ENCODE measurements at regions not wholly inside any gene's neighbourhood (a gene's known extent, or its start where the extent isn't known, plus 50 kb on each side); places are given as distances from the start of the nearest gene placed in this dataset.
"Not testable (repeated sequence)": the region's sequence is repeated elsewhere in the genome, so short reads cannot be mapped to it uniquely, and the experiment has no call there.

DNA sequence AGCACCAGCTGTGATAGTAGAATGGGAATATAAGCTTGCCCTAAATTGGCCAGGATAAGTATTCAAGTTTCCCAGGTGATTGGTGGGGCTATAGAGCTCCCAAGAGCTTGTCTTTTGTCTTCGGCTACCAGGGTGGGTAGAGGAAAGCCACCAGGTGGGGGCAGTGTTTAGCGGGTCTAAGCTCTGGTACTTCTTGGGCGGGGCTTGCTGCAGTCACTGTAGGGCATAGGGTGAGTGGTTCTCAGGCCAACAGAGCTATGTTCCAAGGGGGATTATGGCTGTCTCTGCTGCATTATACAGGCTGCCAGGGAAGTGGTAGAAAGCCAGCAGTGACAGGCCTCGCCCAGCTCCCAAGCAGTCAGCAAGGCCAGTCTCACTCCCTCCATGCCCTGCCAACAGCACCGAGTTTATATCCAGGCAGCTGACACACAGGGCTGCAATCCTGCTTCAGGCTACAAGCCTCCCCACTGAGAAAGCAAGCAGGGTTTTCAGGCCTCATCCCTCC, 110.7 kb downstream of the ZNF467 start:
- H3K27me3 ChIP-seq (ENCODE audit: control insufficient read depth, insufficient read depth): no peaks in the 10 kb centered on the region
- H3K27ac ChIP-seq (ENCODE audit: low read length): no peak overlapping the region
- H3K4me1 ChIP-seq (ENCODE audit: control insufficient read depth, insufficient read depth, low read length): no peaks in the 10 kb centered on the region
- WGBS: 41% methylated on average over 5 of the region's 5 CpGs
- ATAC-seq (peak; percentile 80 to 84), DNase-seq (peak; percentile 53 to 83 (median 82))
- H3K9me3 ChIP-seq (ENCODE audit: control insufficient read depth, low read length): peaks cover 2% of the 10 kb centered on the region
- no peak overlapping the region for H3K4me3 ChIP-seq (ENCODE audit: low read length)
- intact Hi-C loops (cut with DNase I): loop anchor here in 1 of 4 donors (5.0 kb wide), 1 partner anchor 80 kb away; no protein-coding TSS in a partner anchor

- no peak overlapping the region for H3K4me3 ChIP-seq (ENCODE audit: low read length)
- no peaks in the 10 kb centered on the region for H3K27me3 ChIP-seq (ENCODE audit: control insufficient read depth, insufficient read depth)
- no peak overlapping the region for H3K27ac ChIP-seq (ENCODE audit: low read length)
- no peak for DNase-seq
- ATAC-seq: no peak
- no peaks in the 10 kb centered on the region for H3K4me1 ChIP-seq (ENCODE audit: control insufficient read depth, insufficient read depth, low read length)
- H3K9me3 ChIP-seq (ENCODE audit: control insufficient read depth, low read length): peaks cover 3% of the 10 kb centered on the region
- WGBS: 36% methylated on average over 1 of the region's 1 CpG
- intact Hi-C loops (cut with DNase I): no loop called here
Observed at GRCh38 chr7:149655784-149656183, 117.6 kb downstream of the ZNF467 start.

DNA sequence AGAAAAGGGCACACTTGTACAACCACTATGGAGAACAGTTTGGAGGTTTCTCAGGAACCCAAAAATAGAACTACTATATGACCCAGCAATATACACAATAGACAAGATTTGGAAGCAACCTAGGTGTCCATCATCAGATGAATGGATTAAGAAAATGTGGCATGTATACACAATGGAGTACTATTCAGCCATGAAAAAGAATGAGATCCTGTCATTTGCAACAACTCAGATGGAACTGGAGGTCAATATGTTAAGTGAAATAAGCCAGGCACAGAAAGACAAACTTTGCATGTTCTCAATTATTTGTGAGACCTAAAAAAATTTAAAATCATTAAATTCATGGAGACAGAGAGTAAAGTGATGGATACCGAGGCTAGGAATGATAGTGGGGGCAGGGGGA, 118.8 kb downstream of the ZNF467 start:
- H3K27me3 ChIP-seq (ENCODE audit: control insufficient read depth, insufficient read depth): no peaks in the 10 kb centered on the region
- H3K4me3 ChIP-seq (ENCODE audit: low read length): no peak overlapping the region
- intact Hi-C loops (cut with DNase I): no loop called here
- ATAC-seq: no peak
- H3K9me3 ChIP-seq (ENCODE audit: control insufficient read depth, low read length): peaks cover 3% of the 10 kb centered on the region
- H3K27ac ChIP-seq (ENCODE audit: low read length): no peak overlapping the region
- WGBS: 41% methylated on average over 1 of the region's 1 CpG
- no peaks in the 10 kb centered on the region for H3K4me1 ChIP-seq (ENCODE audit: control insufficient read depth, insufficient read depth, low read length)
- DNase-seq: no peak

DNA sequence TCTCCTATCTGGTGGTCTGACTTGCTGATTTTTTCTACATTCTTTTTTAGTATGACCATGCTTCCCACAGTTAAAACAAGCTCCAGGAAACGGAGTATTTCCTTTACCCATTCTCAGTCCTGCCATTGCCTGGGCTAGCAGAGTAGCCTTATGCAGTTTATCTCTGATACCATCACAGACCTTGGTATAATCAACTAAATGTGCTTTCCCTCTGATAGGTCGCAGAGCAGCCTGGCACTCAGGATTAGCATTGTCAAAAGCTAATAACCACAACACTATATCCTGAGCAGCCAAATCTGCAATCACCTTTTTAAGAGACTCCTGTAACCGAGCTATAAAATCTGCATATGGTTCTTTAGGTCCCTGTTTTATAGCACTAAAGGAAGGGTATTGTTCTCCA, 123.2 kb downstream of the ZNF467 start:
- H3K9me3 ChIP-seq (ENCODE audit: control insufficient read depth, low read length); H3K27me3 ChIP-seq (ENCODE audit: control insufficient read depth, insufficient read depth); DNase-seq; H3K4me3 ChIP-seq (ENCODE audit: low read length); ATAC-seq; intact Hi-C loops (cut with DNase I); H3K27ac ChIP-seq (ENCODE audit: low read length); H3K4me1 ChIP-seq (ENCODE audit: control insufficient read depth, insufficient read depth, low read length): not testable (repeated sequence)
- 51% methylated on average over 3 of the region's 3 CpGs for WGBS

DNA sequence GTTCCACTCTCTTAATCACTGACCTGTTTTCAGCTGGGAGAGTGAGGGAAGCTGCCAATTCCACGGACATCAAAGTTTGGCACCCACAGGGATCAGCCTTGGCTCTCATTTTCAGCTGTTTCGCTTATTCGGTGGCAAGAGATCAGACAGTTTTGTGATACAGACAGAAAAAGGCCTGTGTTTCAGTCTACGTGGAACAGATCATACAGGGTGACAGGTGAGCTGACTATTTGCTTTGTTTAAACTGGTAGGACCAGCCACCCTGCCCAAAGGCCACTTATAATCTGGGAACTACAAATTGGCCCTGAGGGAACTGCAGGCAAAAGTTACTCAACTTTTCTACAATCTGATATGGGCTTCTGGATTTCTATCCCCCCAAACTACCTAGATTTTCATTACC, 128.6 kb downstream of the ZNF467 start:
- Histone ChIP-seq H3K9me3 (ENCODE audit: control insufficient read depth, low read length) (no peaks in the 10 kb centered on the region), H3K4me1 (ENCODE audit: control insufficient read depth, insufficient read depth, low read length) (no peaks in the 10 kb centered on the region), H3K27me3 (ENCODE audit: control insufficient read depth, insufficient read depth) (no peaks in the 10 kb centered on the region), H3K4me3 (ENCODE audit: low read length) (no peak overlapping the region), H3K27ac (ENCODE audit: low read length) (no peak overlapping the region)
- no peak for ATAC-seq
- WGBS: 61% methylated on average over 4 of the region's 4 CpGs
- intact Hi-C loops (cut with DNase I): no loop called here
- no peak for DNase-seq

DNA sequence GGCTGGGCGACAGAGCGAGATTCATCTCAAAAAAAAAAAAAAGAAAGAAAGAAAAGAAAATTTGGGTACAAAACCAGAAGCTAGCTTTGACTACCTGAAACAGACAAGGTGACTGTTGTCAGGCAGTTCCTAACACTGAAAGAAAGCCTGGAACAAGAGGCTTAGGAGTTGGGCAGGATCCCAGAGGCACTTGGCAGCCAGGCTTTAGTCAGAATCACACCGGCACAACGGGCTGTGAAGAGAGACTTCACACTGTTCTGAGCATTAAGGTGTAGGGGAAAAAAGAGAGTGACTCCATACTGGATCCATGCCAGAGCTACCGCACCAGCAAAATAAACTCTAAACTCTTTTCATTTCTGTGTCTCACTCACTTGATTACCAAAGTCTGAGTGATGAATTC, 130.8 kb downstream of the ZNF467 start:
- DNase-seq (peak; percentile 22 to 68 (median 66)), ATAC-seq (peak; percentile 60 to 62)
- H3K27ac ChIP-seq (ENCODE audit: low read length): no peak overlapping the region
- WGBS: 56% methylated on average over 5 of the region's 5 CpGs
- no peaks in the 10 kb centered on the region for H3K27me3 ChIP-seq (ENCODE audit: control insufficient read depth, insufficient read depth)
- no peaks in the 10 kb centered on the region for H3K4me1 ChIP-seq (ENCODE audit: control insufficient read depth, insufficient read depth, low read length)
- H3K9me3 ChIP-seq (ENCODE audit: control insufficient read depth, low read length): no peaks in the 10 kb centered on the region
- intact Hi-C loops (cut with DNase I): no loop called here
- no peak overlapping the region for H3K4me3 ChIP-seq (ENCODE audit: low read length)

DNA sequence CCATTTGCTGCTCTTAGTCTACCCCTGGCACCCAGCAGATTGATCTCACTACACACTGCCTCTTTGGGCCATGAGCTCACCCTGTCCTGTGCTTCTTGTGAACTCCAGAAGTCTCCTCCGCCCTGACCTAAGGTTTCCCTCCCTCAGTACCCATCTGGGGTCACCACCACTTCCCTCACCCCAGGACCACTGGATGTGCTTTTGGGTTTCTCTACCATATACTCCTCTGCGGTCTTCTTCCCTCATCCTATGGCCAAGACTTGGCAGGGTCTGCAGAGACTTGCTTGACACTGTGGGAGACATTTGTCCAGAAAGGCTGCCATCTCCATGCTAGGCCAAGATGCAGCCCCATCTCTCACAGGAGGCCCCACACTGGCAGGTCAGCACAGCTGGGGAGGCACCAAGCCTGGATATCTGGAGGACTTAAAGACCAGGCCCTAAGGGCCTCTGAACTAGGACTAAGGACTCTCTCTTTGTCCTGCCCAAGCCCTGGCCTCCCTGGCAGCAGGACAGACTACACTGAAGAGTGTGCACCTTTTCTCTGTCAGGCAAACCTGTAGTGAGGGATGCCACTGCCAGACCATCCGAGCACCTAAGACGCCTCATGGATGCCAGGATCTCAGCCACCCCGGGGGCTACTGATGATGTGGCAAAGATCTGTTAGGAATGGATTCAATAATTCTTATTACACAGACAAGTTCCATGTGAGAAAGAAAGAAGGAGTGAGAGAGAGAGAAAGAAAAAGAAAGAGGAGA, 134.6 kb downstream of the ZNF467 start:
- Histone ChIP-seq H3K4me3 (ENCODE audit: low read length) (no peak overlapping the region), H3K4me1 (ENCODE audit: control insufficient read depth, insufficient read depth, low read length) (no peaks in the 10 kb centered on the region), H3K27ac (ENCODE audit: low read length) (no peak overlapping the region), H3K9me3 (ENCODE audit: control insufficient read depth, low read length) (no peaks in the 10 kb centered on the region), H3K27me3 (ENCODE audit: control insufficient read depth, insufficient read depth) (no peaks in the 10 kb centered on the region)
- intact Hi-C loops (cut with DNase I): no loop called here
- WGBS: 88% methylated on average over 5 of the region's 5 CpGs
- ATAC-seq: no peak
- no peak for DNase-seq

GRCh38 chr7:149637911-149638565, 135.3 kb downstream of the ZNF467 start:
- Histone ChIP-seq H3K4me1 (ENCODE audit: control insufficient read depth, insufficient read depth, low read length) (no peaks in the 10 kb centered on the region), H3K27ac (ENCODE audit: low read length) (no peak overlapping the region), H3K4me3 (ENCODE audit: low read length) (no peak overlapping the region), H3K27me3 (ENCODE audit: control insufficient read depth, insufficient read depth) (no peaks in the 10 kb centered on the region), H3K9me3 (ENCODE audit: control insufficient read depth, low read length) (no peaks in the 10 kb centered on the region)
- no peak for DNase-seq
- intact Hi-C loops (cut with DNase I): no loop called here
- no peak for ATAC-seq
- WGBS: 81% methylated on average over 9 of the region's 9 CpGs

DNA sequence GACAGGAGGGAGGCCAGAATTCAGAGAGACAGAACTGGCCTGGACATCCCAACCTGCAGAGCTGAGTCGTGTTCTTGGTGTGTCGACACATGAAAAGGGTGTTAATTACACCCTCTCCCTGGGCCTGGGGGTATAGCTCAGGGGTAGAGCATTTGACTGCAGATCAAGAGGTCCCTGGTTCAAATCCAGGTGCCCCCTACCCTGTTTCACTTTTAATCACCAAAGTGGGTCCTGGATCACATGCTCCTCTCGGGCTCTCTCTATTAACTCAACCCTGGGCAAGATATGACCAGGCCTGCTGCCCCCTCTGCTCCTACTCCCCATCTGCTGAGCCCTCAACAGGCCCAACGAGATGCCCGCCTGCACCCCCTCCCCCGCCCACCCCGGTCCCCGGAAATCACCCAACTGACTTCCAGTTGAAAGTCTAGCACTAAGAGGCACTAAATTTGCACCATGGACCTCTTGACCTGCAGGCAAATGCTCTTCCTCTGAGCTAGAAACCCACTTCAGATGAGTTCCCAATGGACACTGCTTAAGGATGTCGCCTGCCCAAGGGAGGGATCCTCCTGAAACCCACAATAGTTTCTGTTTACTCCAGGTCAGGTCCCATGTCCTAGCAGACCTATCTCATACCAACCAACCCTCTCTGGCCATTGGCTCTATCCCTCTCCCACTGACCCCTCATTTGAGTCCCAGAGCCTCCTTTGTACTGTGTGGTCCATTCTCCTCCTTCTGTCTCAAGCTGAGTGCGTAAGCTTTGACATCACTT, 137.6 kb downstream of the ZNF467 start:
- Histone ChIP-seq H3K27ac (ENCODE audit: low read length) (no peak overlapping the region), H3K4me1 (ENCODE audit: control insufficient read depth, insufficient read depth, low read length) (no peaks in the 10 kb centered on the region), H3K9me3 (ENCODE audit: control insufficient read depth, low read length) (no peaks in the 10 kb centered on the region), H3K4me3 (ENCODE audit: low read length) (no peak overlapping the region), H3K27me3 (ENCODE audit: control insufficient read depth, insufficient read depth) (no peaks in the 10 kb centered on the region)
- no peak for ATAC-seq
- WGBS: 49% methylated on average over 10 of the region's 10 CpGs
- no peak for DNase-seq
- intact Hi-C loops (cut with DNase I): no loop called here

DNA sequence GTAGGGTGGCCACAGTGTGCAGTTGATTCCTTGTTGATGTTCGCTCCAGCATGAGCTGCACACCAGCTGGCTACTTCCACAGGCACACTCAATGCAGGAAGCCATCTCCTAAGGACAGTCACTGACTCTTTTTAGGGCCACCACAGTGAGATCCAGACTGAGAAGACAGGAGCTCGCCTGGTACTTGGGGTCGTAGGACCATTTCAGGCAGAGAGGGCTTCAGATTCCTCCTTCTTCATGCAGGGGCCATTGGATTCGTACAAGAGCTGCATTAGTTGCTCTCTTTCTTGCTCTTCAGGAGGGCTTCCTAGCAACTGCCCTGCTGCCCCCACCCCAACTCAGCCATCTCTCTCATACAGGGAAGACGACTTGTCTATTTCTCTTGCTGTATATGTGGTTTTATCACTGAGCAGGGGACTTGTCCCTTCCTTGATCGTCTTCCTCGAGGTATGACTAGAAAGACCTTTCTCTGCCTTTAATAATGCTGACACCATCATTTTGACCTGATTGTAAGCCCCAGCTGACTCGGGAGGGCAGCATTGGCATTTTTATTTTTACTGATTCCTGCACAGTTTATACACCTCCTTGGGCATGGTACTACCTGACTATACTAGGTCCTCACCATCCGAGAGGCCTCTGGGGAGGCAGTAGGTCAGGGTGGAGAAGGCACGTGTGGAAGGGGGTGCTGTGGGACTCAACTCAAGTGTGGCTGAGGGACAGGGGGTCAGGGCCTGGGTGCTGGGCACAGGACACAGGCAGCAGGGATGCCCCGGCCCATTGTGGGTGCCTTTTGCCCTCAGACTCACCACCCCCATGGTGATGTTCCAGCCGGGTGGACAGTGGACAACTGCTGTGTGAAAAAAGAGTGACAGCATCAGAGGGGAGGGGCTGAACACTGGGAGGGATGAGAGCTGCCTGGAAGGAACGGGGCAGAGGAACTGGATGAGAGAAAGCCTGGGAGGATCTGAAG, 136.7 kb upstream of the ZNF746 start:
- Histone ChIP-seq H3K27me3 (ENCODE audit: control insufficient read depth, insufficient read depth) (no peaks in the 10 kb centered on the region), H3K27ac (ENCODE audit: low read length) (no peak overlapping the region), H3K4me3 (ENCODE audit: low read length) (no peak overlapping the region), H3K9me3 (ENCODE audit: control insufficient read depth, low read length) (no peaks in the 10 kb centered on the region), H3K4me1 (ENCODE audit: control insufficient read depth, insufficient read depth, low read length) (no peaks in the 10 kb centered on the region)
- DNase-seq: no peak
- no peak for ATAC-seq
- WGBS: 72% methylated on average over 13 of the region's 13 CpGs
- intact Hi-C loops (cut with DNase I): no loop called here
